SK-N-SH treated with all-trans-retinoic acid at 6 μM for 48 hours (cell line): ENCODE measurements at regions not wholly inside any gene's neighbourhood (a gene's known extent, or its start where the extent isn't known, plus 50 kb on each side); places are given as distances from the start of the nearest gene placed in this dataset.

Source experiments
- ARNTL ChIP-seq: fragments of 450-650 bp; formaldehyde crosslinking; IDR thresholded peaks from 2 replicates; pipeline ENCODE4 v1.5.0; 2020; ENCODE audit warnings: low read depth, mild to moderate bottlenecking, moderate library complexity, borderline replicate concordance
- BACH2 ChIP-seq: fragments of 250-450 bp; sonication (Bioruptor Pico); IDR thresholded peaks from 2 replicates; pipeline ENCODE4 v1.9.0; 2021; ENCODE audit warnings: mild to moderate bottlenecking, borderline replicate concordance
- CREB5 ChIP-seq: fragments of 250-450 bp; sonication (Bioruptor Pico); IDR thresholded peaks from 2 replicates; pipeline ENCODE4 v1.5.1; 2020; ENCODE audit warnings: low read depth, mild to moderate bottlenecking, moderate library complexity
- CSRNP3 ChIP-seq: fragments of 250-450 bp; sonication (Bioruptor Pico); IDR thresholded peaks from 2 replicates; pipeline ENCODE4 v1.5.1; 2021; ENCODE audit warnings: mild to moderate bottlenecking, moderate library complexity
- PATZ1 ChIP-seq: fragments of 250-450 bp; sonication (Bioruptor Pico); IDR thresholded peaks from 2 replicates; pipeline ENCODE4 v1.8.0; 2020; ENCODE audit warnings: mild to moderate bottlenecking, moderate library complexity, borderline replicate concordance
- TOX ChIP-seq: fragments of 250-450 bp; sonication (Bioruptor Pico); IDR thresholded peaks from 2 replicates; pipeline ENCODE4 v1.8.0; 2021; ENCODE audit warnings: mild to moderate bottlenecking, moderate library complexity, borderline replicate concordance
- ZC3H10 ChIP-seq: fragments of 250-450 bp; sonication (Bioruptor Pico); IDR thresholded peaks from 2 replicates; pipeline ENCODE4 v1.5.1; 2021; ENCODE audit warnings: mild to moderate bottlenecking, moderate library complexity
- ZFP30 ChIP-seq: fragments of 450-650 bp; formaldehyde crosslinking; IDR thresholded peaks from 2 replicates; pipeline ENCODE4 v1.5.0; 2022; ENCODE audit warnings: mild to moderate bottlenecking, moderate library complexity
- ZNF8 ChIP-seq: fragments of 450-650 bp; formaldehyde crosslinking; IDR thresholded peaks from 2 replicates; pipeline ENCODE4 v1.5.0; 2020; ENCODE audit warnings: mild to moderate bottlenecking, moderate library complexity

GRCh38 chr4:27908356-27908755, 1047.7 kb downstream of the STIM2 start:
- TF ChIP-seq CSRNP3 = no peak
- no peak for TF ChIP-seq PATZ1
- TF ChIP-seq ZNF8 (CRISPR knock-in tag) = no peak
- TF ChIP-seq ZFP30 (CRISPR knock-in tag) = no peak
- no peak for TF ChIP-seq CREB5
- TF ChIP-seq TOX (CRISPR knock-in tag) = no peak
- TF ChIP-seq BACH2 (CRISPR knock-in tag) = no peak
- no peak for TF ChIP-seq ARNTL (CRISPR knock-in tag)
- TF ChIP-seq ZC3H10 (CRISPR knock-in tag) = no peak
